IMR-90 (cell line): ENCODE measurements at regions not wholly inside any gene's neighbourhood (a gene's known extent, or its start where the extent isn't known, plus 50 kb on each side); places are given as distances from the start of the nearest gene placed in this dataset.

Experiments used
- ATAC-seq: fragments of 200-7000 bp; cut with Tn5 transposase; 2 replicates; pipeline ENCODE4 v1.9.1; 2020; ENCODE audit warnings: low read depth, mild to moderate bottlenecking, moderate library complexity
- BruUV-seq: library from RNA; stranded (reverse); fragments of 400-500 nt; replicated peaks from 2 replicates; lab custom pipeline; 2021; lab: Mats Ljungman, UMichigan
- CTCF ChIA-PET: fragments of 300-600 bp; formaldehyde crosslinking; extraction: SDS; loops from one replicate; lab custom pipeline; 2021; ENCODE audit warnings: antibody characterized with exemption; lab: Yijun Ruan, JAX
- POLR2A ChIA-PET: fragments of 300-600 bp; sonication (Branson Sonifier 250); formaldehyde crosslinking; loops from one replicate; lab custom pipeline; 2022; ENCODE audit warnings: antibody characterized with exemption; ENCODE audit not compliant: unreplicated experiment; lab: Charles Lee
- DNase-seq: peaks from one replicate; pipeline ENCODE4 v3.0.0; 2013
- H2AFZ ChIP-seq: replicated peaks from 2 replicates; pipeline ENCODE3; 2013; ENCODE audit warnings: low read length, mild to moderate bottlenecking; ENCODE audit not compliant: poor library complexity
- H2AK5ac ChIP-seq: 2 replicates; pipeline ENCODE4 v1.6.1; 2013; ENCODE audit warnings: low read depth, low read length, inconsistent platforms
- H2AK9ac ChIP-seq: replicated peaks from 2 replicates; pipeline ENCODE3; 2013; ENCODE audit warnings: mild to moderate bottlenecking, low read depth, low read length, moderate library complexity; ENCODE audit not compliant: poor library complexity
- H2BK120ac ChIP-seq: 2 replicates; pipeline ENCODE4 v1.6.1; 2013; ENCODE audit warnings: low read depth, low read length, inconsistent platforms
- H2BK15ac ChIP-seq: 3 replicates; pipeline ENCODE4 v1.6.1; 2013; ENCODE audit warnings: low read depth, low read length, inconsistent platforms
- H2BK20ac ChIP-seq: 2 replicates; pipeline ENCODE4 v1.6.1; 2013; ENCODE audit warnings: low read depth, mild to moderate bottlenecking, inconsistent platforms, low read length, moderate library complexity
- H2BK5ac ChIP-seq: 2 replicates; pipeline ENCODE4 v1.6.1; 2013; ENCODE audit warnings: mild to moderate bottlenecking, low read depth, low read length, inconsistent platforms; ENCODE audit not compliant: poor library complexity, severe bottlenecking
- H3K14ac ChIP-seq: replicated peaks from 2 replicates; pipeline ENCODE4 v1.6.1; 2013; ENCODE audit warnings: low read depth, low read length, inconsistent platforms
- H3K18ac ChIP-seq: 2 replicates; pipeline ENCODE4 v1.6.1; 2013; ENCODE audit warnings: low read depth, low read length, control low read depth
- H3K23ac ChIP-seq: 2 replicates; pipeline ENCODE4 v1.6.1; 2013; ENCODE audit warnings: low read depth, low read length, inconsistent platforms
- H3K27ac ChIP-seq: 2 replicates; pipeline ENCODE4 v1.5.1; 2013; ENCODE audit warnings: mild to moderate bottlenecking, control low read depth, low read length; ENCODE audit not compliant: insufficient read depth
- H3K27me3 ChIP-seq: 2 replicates; pipeline ENCODE4 v1.6.1; 2013; ENCODE audit warnings: low read length; ENCODE audit not compliant: control insufficient read depth, insufficient read depth
- H3K36me3 ChIP-seq: 2 replicates; pipeline ENCODE4 v1.6.1; 2013; ENCODE audit warnings: low read length, mixed read lengths; ENCODE audit not compliant: control insufficient read depth, insufficient read depth
- H3K4ac ChIP-seq: 2 replicates; pipeline ENCODE4 v1.6.1; 2013; ENCODE audit warnings: low read depth, low read length, inconsistent platforms
- H3K4me1 ChIP-seq: 2 replicates; pipeline ENCODE4 v1.6.1; 2013; ENCODE audit warnings: low read length, mixed read lengths; ENCODE audit not compliant: control insufficient read depth, insufficient read depth
- H3K4me2 ChIP-seq: 2 replicates; pipeline ENCODE4 v1.6.1; 2013; ENCODE audit warnings: low read depth, mild to moderate bottlenecking, control low read depth, low read length, moderate library complexity
- H3K4me3 ChIP-seq: 2 replicates; pipeline ENCODE4 v1.5.1; 2013; ENCODE audit warnings: low read depth, mild to moderate bottlenecking, control low read depth, low read length, moderate library complexity; ENCODE audit not compliant: insufficient read depth
- H3K56ac ChIP-seq: 2 replicates; pipeline ENCODE4 v1.6.1; 2013; ENCODE audit warnings: low read length, inconsistent platforms; ENCODE audit not compliant: insufficient read depth; ENCODE audit errors: extremely low read depth
- H3K79me1 ChIP-seq, 2 experiments: 2 replicates each; pipeline ENCODE4 v1.6.1; 2013; ENCODE audit warnings: low read length in 2 of 2, inconsistent platforms in 1 of 2, low read depth in 1 of 2
- H3K9ac ChIP-seq: 2 replicates; pipeline ENCODE4 v1.6.1; 2013; ENCODE audit warnings: low read depth, low read length, control low read depth
- H3K9me1 ChIP-seq: 2 replicates; pipeline ENCODE4 v1.6.1; 2013; ENCODE audit warnings: low read length, inconsistent platforms; ENCODE audit not compliant: insufficient read depth
- H3K9me3 ChIP-seq: 2 replicates; pipeline ENCODE4 v1.6.1; 2013; ENCODE audit warnings: low read length; ENCODE audit not compliant: control insufficient read depth, insufficient read depth
- H4K20me1 ChIP-seq: 2 replicates; pipeline ENCODE4 v1.6.1; 2013; ENCODE audit warnings: low read length, inconsistent platforms; ENCODE audit not compliant: insufficient read depth
- H4K5ac ChIP-seq: 2 replicates; pipeline ENCODE4 v1.6.1; 2013; ENCODE audit warnings: mild to moderate bottlenecking, low read depth, low read length, control low read depth
- H4K8ac ChIP-seq, 2 experiments: 2 replicates each; pipeline ENCODE4 v1.6.1; 2013; ENCODE audit warnings: low read depth in 2 of 2, low read length in 2 of 2, control low read depth in 1 of 2, inconsistent platforms in 1 of 2
- H4K91ac ChIP-seq: 2 replicates; pipeline ENCODE4 v1.6.1; 2013; ENCODE audit warnings: low read depth, low read length, inconsistent platforms; ENCODE audit not compliant: insufficient read depth
- WGBS, 2 experiments: methylation state at CpG; one replicate each; pipeline versions ENCODE4 v1.1.5 to v1.1.7; 2013; ENCODE audit warnings: missing lambda C conversion rate in 2 of 2; ENCODE audit not compliant: insufficient read length in 1 of 2; ENCODE audit errors: extremely low coverage in 2 of 2; 5-methylcytosine and 5-hydroxymethylcytosine counted together
- dilution Hi-C: fragments of 300-500 bp; cut with HindIII; formaldehyde crosslinking; loops from one replicate; pipeline ENCODE4 v1.14.3; 2018; ENCODE audit warnings: low sequenced_read_pairs; ENCODE audit not compliant: unreplicated experiment
- in situ Hi-C: fragments of 300-500 bp; cut with MboI; formaldehyde crosslinking; loops from 3 replicates; pipeline ENCODE4 v1.14.3; 2019; ENCODE audit warnings: low sequenced_read_pairs, inconsistent platforms, mixed read lengths
- intact Hi-C: fragments of 100-400 bp; cut with micrococcal nuclease; formaldehyde crosslinking; loops from 2 replicates; pipeline ENCODE4 v1.10.0; 2022
- TF ChIP-seq, protein P1 (sequence below): fragments of 150-350 bp; IDR thresholded peaks from 2 replicates; pipeline ENCODE4 v1.6.1; 2017; ENCODE audit warnings: mild to moderate bottlenecking, antibody characterized with exemption, low read length, low read depth

DNA sequence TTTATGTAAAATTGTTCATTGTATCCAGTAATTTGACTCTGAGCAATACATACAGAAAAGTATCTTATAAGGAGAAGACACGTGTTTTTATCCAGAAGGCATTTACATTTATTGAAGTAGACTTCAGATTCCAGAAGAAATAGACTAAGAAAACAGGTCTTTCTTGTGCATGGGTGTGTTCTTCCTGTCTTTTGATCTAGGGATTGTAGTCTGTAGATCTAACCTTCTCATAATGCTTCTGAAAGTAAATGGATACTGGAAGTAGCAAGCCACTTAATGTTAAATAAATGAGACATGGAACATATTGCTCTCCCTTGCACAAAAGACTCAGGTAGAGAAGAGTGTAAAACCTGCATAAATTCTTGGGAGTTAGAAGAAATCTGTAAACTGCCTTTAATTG lies 853.2 kb upstream of the B3GALT2 start:
- H2AK5ac ChIP-seq: no peak overlapping the region
- H3K18ac ChIP-seq: no peak overlapping the region
- no peak overlapping the region for H3K4me2 ChIP-seq
- no peak overlapping the region for H2BK120ac ChIP-seq
- H4K8ac ChIP-seq: no peak overlapping the region
- dilution Hi-C loops: no loop called here
- no peak overlapping the region for H3K14ac ChIP-seq
- intact Hi-C loops: no loop called here
- H3K9me3 ChIP-seq: no peaks in the 10 kb centered on the region
- H2AK9ac ChIP-seq: no peak overlapping the region
- H4K20me1 ChIP-seq: no peaks in the 10 kb centered on the region
- DNase-seq: no peak
- no peak overlapping the region for H3K9ac ChIP-seq
- H3K23ac ChIP-seq: no peak overlapping the region
- no peak overlapping the region for H2BK15ac ChIP-seq
- H4K91ac ChIP-seq: no peak overlapping the region
- no peaks in the 10 kb centered on the region for H3K36me3 ChIP-seq
- no peaks in the 10 kb centered on the region for H3K79me1 ChIP-seq
- no peak overlapping the region for H2AFZ ChIP-seq
- no peak overlapping the region for H3K56ac ChIP-seq
- H3K4me1 ChIP-seq: peaks cover 3% of the 10 kb centered on the region; the same call in 1 of the 2 replicates
- TF ChIP-seq, protein P1, sequence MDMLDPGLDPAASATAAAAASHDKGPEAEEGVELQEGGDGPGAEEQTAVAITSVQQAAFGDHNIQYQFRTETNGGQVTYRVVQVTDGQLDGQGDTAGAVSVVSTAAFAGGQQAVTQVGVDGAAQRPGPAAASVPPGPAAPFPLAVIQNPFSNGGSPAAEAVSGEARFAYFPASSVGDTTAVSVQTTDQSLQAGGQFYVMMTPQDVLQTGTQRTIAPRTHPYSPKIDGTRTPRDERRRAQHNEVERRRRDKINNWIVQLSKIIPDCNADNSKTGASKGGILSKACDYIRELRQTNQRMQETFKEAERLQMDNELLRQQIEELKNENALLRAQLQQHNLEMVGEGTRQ: no peak
- no peak overlapping the region for H3K4ac ChIP-seq
- WGBS, 2 experiments: no CpG with 5 or more reads among the region's 1 CpG
- ATAC-seq: no peak
- no peak overlapping the region for H2BK20ac ChIP-seq
- POLR2A ChIA-PET: no interaction called here
- H2BK5ac ChIP-seq: no peak overlapping the region
- BruUV-seq: no TSS peak
- H4K5ac ChIP-seq: no peak overlapping the region
- no peak overlapping the region for H3K27ac ChIP-seq
- H3K9me1 ChIP-seq: no peaks in the 10 kb centered on the region; the same call in 1 of the 2 replicates
- no peaks in the 10 kb centered on the region for H3K27me3 ChIP-seq
- CTCF ChIA-PET: no interaction called here
- in situ Hi-C loops: no loop called here
- no peak overlapping the region for H3K4me3 ChIP-seq
